ENCODE measurements at regions not wholly inside any gene's neighbourhood (a gene's known extent, or its start where the extent isn't known, plus 50 kb on each side); places are given as distances from the start of the nearest gene placed in this dataset.

GRCh38 chr18:24862201-24862816 lies 401.9 kb downstream of the HRH4 start:
- DNase-seq (ENCODE audit: low spot score), result no peak
- ATAC-seq (ENCODE audit: low FRiP score), result no peak
- no peak for TF ChIP-seq CTCF (IDR thresholded peaks at IDR 0.05)

GRCh38 chr18:24868311-24868710 lies 407.9 kb downstream of the HRH4 start:
- no peak for DNase-seq (ENCODE audit: low spot score)
- ATAC-seq (ENCODE audit: low FRiP score), result no peak
- no peak for TF ChIP-seq CTCF (IDR thresholded peaks at IDR 0.05)

- TF ChIP-seq CTCF (IDR thresholded peaks at IDR 0.05), result no peak
- ATAC-seq (ENCODE audit: low FRiP score) (no peak), DNase-seq (ENCODE audit: low spot score) (no peak)
Measured at GRCh38 chr18:24868760-24869237, 408.4 kb downstream of the HRH4 start.

GRCh38 chr18:24869285-24869684 lies 408.8 kb downstream of the HRH4 start:
- ATAC-seq (ENCODE audit: low FRiP score) (no peak), DNase-seq (ENCODE audit: low spot score) (no peak)
- TF ChIP-seq CTCF (IDR thresholded peaks at IDR 0.05), result no peak

GRCh38 chr18:24875286-24875685 lies 414.8 kb downstream of the HRH4 start:
- TF ChIP-seq CTCF (IDR thresholded peaks at IDR 0.05), result no peak
- ATAC-seq (ENCODE audit: low FRiP score) (no peak), DNase-seq (ENCODE audit: low spot score) (no peak)

- no peak for DNase-seq (ENCODE audit: low spot score)
- ATAC-seq (ENCODE audit: low FRiP score), result no peak
- TF ChIP-seq CTCF (IDR thresholded peaks at IDR 0.05), result no peak
Measured at GRCh38 chr18:24875777-24876176, 415.3 kb downstream of the HRH4 start.

- DNase-seq (ENCODE audit: low spot score), result no peak
- ATAC-seq (ENCODE audit: low FRiP score), result no peak
- TF ChIP-seq CTCF (IDR thresholded peaks at IDR 0.05), result no peak
Measured at GRCh38 chr18:24876266-24876665, 415.8 kb downstream of the HRH4 start.
